HG02870 (cell line): ENCODE measurements at regions not wholly inside any gene's neighbourhood (a gene's known extent, or its start where the extent isn't known, plus 50 kb on each side); places are given as distances from the start of the nearest gene placed in this dataset.

ENCODE experiments used
- ATAC-seq: cut with Tn5 transposase; IDR thresholded peaks from one replicate; pipeline ENCODE4 v1.9.1; 2021; ENCODE audit warnings: mild to moderate bottlenecking, moderate library complexity; ENCODE audit not compliant: unreplicated experiment

GRCh38 chr18:78724214-78724914 lies 255.3 kb upstream of the SALL3 start:
- ATAC-seq, result no peak

GRCh38 chr18:78725426-78725825 lies 254.2 kb upstream of the SALL3 start:
- ATAC-seq, result no peak

GRCh38 chr18:78726326-78727056 lies 253.1 kb upstream of the SALL3 start:
- no peak for ATAC-seq

- no peak for ATAC-seq
Measured at GRCh38 chr18:78727057-78727739, 252.4 kb upstream of the SALL3 start.

GRCh38 chr18:78727877-78728783 lies 251.5 kb upstream of the SALL3 start:
- ATAC-seq, result no peak

- no peak for ATAC-seq
Measured at GRCh38 chr18:78728784-78729467, 250.7 kb upstream of the SALL3 start.

GRCh38 chr18:78730546-78730945 lies 249.1 kb upstream of the SALL3 start:
- ATAC-seq, result no peak

GRCh38 chr18:78731016-78731397 lies 248.6 kb upstream of the SALL3 start:
- ATAC-seq, result no peak

- ATAC-seq, result no peak
Measured at GRCh38 chr18:78731398-78732032, 248.1 kb upstream of the SALL3 start.

GRCh38 chr18:78732273-78733210 lies 247.1 kb upstream of the SALL3 start:
- ATAC-seq, result no peak

GRCh38 chr18:78733762-78734613 lies 245.6 kb upstream of the SALL3 start:
- ATAC-seq, result no peak

GRCh38 chr18:78734614-78734945 lies 245.0 kb upstream of the SALL3 start:
- ATAC-seq, result no peak

- no peak for ATAC-seq
Measured at GRCh38 chr18:78735131-78736014, 244.2 kb upstream of the SALL3 start.

- no peak for ATAC-seq
Measured at GRCh38 chr18:78736015-78736690, 243.5 kb upstream of the SALL3 start.

- no peak for ATAC-seq
Measured at GRCh38 chr18:78737006-78737915, 242.4 kb upstream of the SALL3 start.
